ENCODE measurements at regions not wholly inside any gene's neighbourhood (a gene's known extent, or its start where the extent isn't known, plus 50 kb on each side); places are given as distances from the start of the nearest gene placed in this dataset.

- no peaks in the 10 kb centered on the region; the same call in 1 of the 2 replicates for H3K27me3 ChIP-seq (ENCODE audit: control insufficient read depth, insufficient read depth, low read length)
- H4K5ac ChIP-seq (ENCODE audit: low read depth, low read length) = no peak overlapping the region
- H3K9me1 ChIP-seq (ENCODE audit: insufficient read depth, low read length) = no peaks in the 10 kb centered on the region; the same call in 1 of the 2 replicates
- no peak overlapping the region for H2AK5ac ChIP-seq (ENCODE audit: low read depth, low read length)
- H3K56ac ChIP-seq (ENCODE audit: extremely low read depth, insufficient read depth, low read length) = no peak overlapping the region
- H3K36me3 ChIP-seq (ENCODE audit: control insufficient read depth, insufficient read depth, low read length) = no peaks in the 10 kb centered on the region
- no peak overlapping the region for H3K23ac ChIP-seq (ENCODE audit: low read depth, low read length)
- DNase-seq = no peak
- no TSS peak for BruUV-seq (replicated peaks)
- no peaks in the 10 kb centered on the region for H3K9me3 ChIP-seq (ENCODE audit: control insufficient read depth, insufficient read depth, low read length)
- no peak overlapping the region for H3K4ac ChIP-seq (ENCODE audit: low read depth, low read length)
- intact Hi-C loops (cut with micrococcal nuclease) (no loop called here), in situ Hi-C loops (cut with MboI; ENCODE audit: low sequenced_read_pairs) (loop anchor here (10.0 kb wide), 1 partner anchor 357 kb away; no protein-coding TSS in a partner anchor), dilution Hi-C loops (cut with HindIII; ENCODE audit: low sequenced_read_pairs, unreplicated experiment) (no loop called here)
- ATAC-seq (ENCODE audit: low read depth) = no peak
- ChIA-PET POLR2A (ENCODE audit: unreplicated experiment) (no interaction called here), CTCF (no interaction called here)
- no peak overlapping the region for H2AK9ac ChIP-seq (replicated peaks; ENCODE audit: low read depth, low read length, poor library complexity)
- H3K4me1 ChIP-seq (ENCODE audit: control insufficient read depth, insufficient read depth, low read length) = no peaks in the 10 kb centered on the region
- no peak overlapping the region for H2AFZ ChIP-seq (replicated peaks; ENCODE audit: low read length, poor library complexity)
- no peak overlapping the region for H3K18ac ChIP-seq (ENCODE audit: low read depth, low read length)
- no peak overlapping the region for H3K4me2 ChIP-seq (ENCODE audit: low read depth, low read length)
- no peak overlapping the region for H2BK5ac ChIP-seq (ENCODE audit: low read depth, low read length, poor library complexity, severe bottlenecking)
- H3K9ac ChIP-seq (ENCODE audit: low read depth, low read length) = no peak overlapping the region
- H4K91ac ChIP-seq (ENCODE audit: insufficient read depth, low read depth, low read length) = no peak overlapping the region
- no peak overlapping the region for H3K4me3 ChIP-seq (ENCODE audit: insufficient read depth, low read depth, low read length)
- H2BK120ac ChIP-seq (ENCODE audit: low read depth, low read length) = no peak overlapping the region
- H4K8ac ChIP-seq (ENCODE audit: low read depth in 2 of 2, low read length in 2 of 2) = no peak overlapping the region
- H3K79me1 ChIP-seq (ENCODE audit: low read depth in 1 of 2, low read length in 2 of 2) = no peaks in the 10 kb centered on the region
- H4K20me1 ChIP-seq (ENCODE audit: insufficient read depth, low read length) = no peaks in the 10 kb centered on the region
- no peak overlapping the region for H2BK20ac ChIP-seq (ENCODE audit: low read depth, low read length)
- H2BK15ac ChIP-seq (ENCODE audit: low read depth, low read length) = no peak overlapping the region
- TF ChIP-seq RAD21 (IDR thresholded peaks at IDR 0.05; ENCODE audit: low read length) = no peak
- TF ChIP-seq CHD1 (IDR thresholded peaks at IDR 0.05; ENCODE audit: low read depth, low read length) = no peak
- no peak for TF ChIP-seq ELK1 (IDR thresholded peaks at IDR 0.05; ENCODE audit: borderline replicate concordance, low read depth, low read length)
- TF ChIP-seq MXI1 (IDR thresholded peaks at IDR 0.05; ENCODE audit: borderline replicate concordance, low read depth, low read length) = no peak
- no peak for TF ChIP-seq BHLHE40 (IDR thresholded peaks at IDR 0.05; ENCODE audit: low read depth, low read length)
- TF ChIP-seq CTCF (conservative IDR thresholded peaks at IDR 0.05; ENCODE audit: low read depth, low read length) = no peak
- TF ChIP-seq USF2 (IDR thresholded peaks at IDR 0.05; ENCODE audit: low read depth, low read length) = no peak
- no peak for TF ChIP-seq MAFK (IDR thresholded peaks at IDR 0.05; ENCODE audit: low read depth, low read length)
- TF ChIP-seq NFE2L2 (IDR thresholded peaks at IDR 0.05; ENCODE audit: low read depth, low read length) = no peak
- TF ChIP-seq RFX5 (IDR thresholded peaks at IDR 0.05; ENCODE audit: low read depth, low read length) = no peak
- TF ChIP-seq FOS (IDR thresholded peaks at IDR 0.05; ENCODE audit: low read depth, low read length) = no peak
- no peak for TF ChIP-seq MAZ (IDR thresholded peaks at IDR 0.05; ENCODE audit: borderline replicate concordance, low read depth, low read length)
- no peak for TF ChIP-seq SMC3 (IDR thresholded peaks at IDR 0.05; ENCODE audit: low read depth, low read length)
- no CpG with 5 or more reads among the region's 2 CpGs for WGBS, 2 experiments (ENCODE audit: extremely low coverage in 2 of 2, insufficient read length in 1 of 2)
- no peak overlapping the region for H3K14ac ChIP-seq (replicated peaks; ENCODE audit: low read depth, low read length)
- no peak overlapping the region for H3K27ac ChIP-seq (ENCODE audit: insufficient read depth, low read length)
Measured at GRCh38 chr1:185661971-185662370, 72.2 kb upstream of the HMCN1 start.

All from IMR-90 (cell line).